ENCODE measurements at regions not wholly inside any gene's neighbourhood (a gene's known extent, or its start where the extent isn't known, plus 50 kb on each side); places are given as distances from the start of the nearest gene placed in this dataset.
"Not testable (repeated sequence)": the region's sequence is repeated elsewhere in the genome, so short reads cannot be mapped to it uniquely, and the experiment has no call there.

DNA sequence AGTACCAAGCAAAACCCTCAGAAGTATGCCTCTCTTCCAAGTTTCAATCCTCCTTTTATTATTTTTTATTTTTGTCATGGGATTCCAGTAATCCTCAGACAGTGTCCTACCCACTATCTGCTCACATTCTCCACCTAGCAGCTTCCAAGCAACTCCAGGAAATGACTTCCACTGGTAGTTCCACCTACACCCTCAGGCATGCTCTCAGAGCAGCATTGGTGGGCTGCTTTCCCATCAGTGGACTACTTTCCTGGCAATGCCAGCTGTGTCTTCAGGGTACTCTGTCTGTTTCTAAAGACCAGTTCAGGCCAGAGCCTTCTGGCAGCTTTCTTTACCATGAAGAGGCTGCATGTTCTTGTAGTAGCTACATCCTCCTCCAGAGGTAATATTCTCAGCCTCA, 244.0 kb downstream of the HGF start:
- no peak for DNase-seq

DNA sequence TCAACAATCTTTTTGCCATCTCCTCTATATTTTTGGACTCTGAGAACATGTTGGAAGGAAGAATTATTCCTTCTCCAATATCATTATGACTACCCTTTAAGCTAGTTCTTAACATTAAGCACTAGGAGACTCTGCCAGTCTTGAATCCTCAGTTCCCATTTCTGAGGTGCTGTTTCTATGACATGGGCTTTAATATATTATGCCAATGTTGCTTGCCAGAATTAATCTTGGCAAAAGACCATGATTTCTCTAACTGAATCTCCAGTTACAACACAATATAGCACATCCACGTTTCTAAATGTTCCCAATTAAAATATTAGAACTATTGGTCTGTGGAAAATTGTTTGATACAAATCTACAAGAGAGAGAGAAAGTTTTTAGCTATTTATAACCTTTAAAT, 250.0 kb downstream of the HGF start:
- no peak for DNase-seq

DNA sequence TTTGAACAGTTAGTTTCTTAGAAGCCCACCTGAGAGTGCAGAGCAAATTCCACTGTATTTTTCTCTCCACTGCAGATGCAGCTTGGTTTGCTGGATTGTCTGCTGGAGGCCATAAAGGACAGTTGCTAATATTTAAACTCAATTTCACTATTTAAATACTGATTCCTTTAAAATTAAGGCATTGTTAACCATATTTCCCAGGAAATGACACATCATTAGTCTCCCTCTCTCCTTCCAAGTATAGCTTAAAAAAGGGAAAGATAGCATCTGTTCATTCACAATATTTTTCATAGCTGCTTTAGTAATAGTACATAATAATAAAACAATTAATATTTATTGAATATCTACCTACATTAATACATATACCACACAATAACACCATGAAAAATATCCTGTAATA, 252.9 kb downstream of the HGF start:
- no peak for DNase-seq

DNA sequence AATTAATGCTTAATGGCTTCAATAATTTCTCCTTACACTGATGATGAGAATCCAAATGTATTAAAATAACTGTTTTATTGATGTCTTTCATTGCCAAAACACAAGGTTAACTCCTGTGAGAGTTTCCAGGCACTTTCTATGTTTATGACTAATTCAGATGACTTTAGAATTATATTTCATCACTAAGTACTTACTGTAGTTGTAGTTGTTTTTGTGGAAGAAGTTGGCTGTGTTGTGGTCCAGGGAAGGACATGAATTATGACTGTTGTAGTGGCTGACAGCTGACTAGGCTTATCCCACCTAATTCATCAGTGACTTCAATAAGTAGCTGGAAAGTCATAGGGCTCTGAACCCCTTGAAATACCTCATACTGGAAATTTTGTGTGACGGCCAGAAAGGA, 254.8 kb downstream of the HGF start:
- DNase-seq: no peak

DNA sequence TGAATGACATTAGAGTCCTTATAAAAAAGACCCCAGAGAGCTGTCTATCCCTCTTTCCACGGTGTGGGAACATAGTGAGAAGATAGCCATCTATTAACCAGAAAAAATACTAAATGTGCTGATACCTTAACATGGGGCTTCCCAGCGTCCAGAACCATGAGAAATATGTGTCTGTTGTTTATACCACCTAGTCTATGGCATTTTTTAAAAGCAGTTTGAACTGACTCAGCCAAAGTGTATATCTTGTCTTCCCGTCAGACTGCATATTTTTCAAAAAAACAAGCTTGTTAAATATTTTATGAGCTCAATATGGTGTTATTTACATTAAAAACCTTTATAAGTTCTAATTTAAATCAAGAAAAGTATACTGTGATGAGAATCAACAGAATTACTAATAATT, 255.3 kb downstream of the HGF start:
- DNase-seq: no peak

DNA sequence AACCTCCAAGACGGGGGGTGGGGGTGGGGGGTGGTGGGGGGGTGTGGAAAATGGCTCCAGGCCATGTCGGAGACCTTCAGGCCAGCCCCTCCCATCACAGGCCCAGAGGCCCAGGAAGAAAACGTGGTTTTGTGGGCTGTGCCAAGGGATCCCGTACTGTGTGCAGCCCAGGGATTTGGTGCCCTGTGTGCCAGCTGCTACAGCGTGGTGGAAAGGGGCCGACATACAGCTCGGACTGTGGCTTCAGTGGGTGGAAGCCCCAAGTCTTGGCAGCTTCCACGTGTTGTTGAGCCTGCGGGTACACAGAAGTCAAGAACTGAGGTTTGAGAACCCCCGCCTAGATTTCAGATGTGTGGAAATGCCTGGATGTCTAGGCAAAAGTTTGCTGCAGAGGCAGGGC, 259.7 kb downstream of the HGF start:
- no peak for DNase-seq

DNA sequence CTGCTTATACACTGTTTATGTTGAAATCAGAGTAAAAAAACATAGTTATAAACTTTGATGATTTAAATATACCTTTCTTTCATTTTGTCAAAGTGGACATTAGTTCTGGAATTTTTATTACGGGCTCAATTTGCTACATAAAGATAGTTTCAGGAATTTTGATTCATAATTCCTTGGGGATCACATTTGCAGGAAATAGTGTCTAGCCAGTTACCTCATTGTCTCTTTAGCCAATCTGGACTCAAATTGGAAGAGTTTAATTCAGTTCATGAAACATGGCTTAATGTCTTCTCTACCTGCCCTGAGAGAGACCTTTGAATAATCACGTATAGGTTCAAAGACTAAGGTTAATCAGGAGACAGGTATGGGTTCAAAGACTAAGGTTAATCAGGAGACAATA, 262.6 kb downstream of the HGF start:
- DNase-seq: no peak

DNA sequence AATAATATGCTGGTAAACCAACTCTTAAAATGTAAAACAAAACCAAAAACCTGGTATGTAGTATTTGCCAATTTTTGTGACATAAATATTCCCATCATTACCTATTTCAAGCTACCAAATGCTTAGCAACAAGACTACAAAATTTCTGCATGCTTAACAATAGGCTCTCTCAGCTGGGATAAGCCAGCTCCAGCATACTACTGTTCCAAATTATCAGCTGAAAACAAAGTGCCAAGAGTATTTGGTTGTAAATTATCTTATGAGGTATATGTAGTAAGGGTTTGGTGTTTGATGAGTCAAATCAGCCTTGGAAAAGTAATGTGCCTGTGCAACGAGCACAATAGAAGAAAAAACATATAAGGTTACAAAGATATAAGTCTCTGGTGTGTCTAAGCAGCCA, 263.2 kb downstream of the HGF start:
- DNase-seq: peak; percentile 92 to 95

DNA sequence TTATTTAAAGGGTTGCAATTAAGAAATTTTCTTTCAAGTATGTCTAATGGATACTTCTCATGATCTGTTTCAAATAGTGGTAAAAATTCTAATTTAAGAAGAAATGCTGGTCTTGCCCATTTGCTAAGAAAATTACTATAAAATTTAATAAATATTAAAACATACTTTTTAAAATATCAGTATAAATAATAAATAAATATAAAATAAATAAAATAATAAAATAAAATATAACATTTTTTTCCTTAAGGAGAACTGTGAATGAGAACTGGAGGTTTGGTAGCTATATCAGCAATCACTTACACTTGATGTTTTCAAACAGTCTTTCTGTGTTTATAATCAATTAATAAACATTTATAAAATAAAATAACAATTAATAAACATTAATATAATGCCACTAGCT, 266.1 kb downstream of the HGF start:
- no peak for DNase-seq

DNA sequence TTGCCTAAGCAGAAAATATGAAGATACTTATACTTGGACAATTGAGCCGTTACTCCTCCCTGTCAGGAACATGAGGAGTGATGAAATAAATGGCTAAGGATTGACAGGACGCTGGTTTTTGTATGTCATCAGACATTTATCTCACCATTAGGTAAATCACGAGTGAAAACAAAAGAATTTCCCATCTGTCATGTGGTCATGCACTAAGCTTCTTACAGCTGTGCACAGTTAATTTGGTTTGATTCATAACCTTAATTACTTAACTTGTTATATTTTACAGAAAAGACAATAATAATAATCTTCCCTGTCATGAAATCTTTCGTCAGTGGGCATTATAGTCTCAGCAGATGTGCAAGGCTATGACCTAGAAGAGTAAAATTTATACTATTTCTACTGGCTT, 266.5 kb downstream of the HGF start:
- no peak for DNase-seq

DNA sequence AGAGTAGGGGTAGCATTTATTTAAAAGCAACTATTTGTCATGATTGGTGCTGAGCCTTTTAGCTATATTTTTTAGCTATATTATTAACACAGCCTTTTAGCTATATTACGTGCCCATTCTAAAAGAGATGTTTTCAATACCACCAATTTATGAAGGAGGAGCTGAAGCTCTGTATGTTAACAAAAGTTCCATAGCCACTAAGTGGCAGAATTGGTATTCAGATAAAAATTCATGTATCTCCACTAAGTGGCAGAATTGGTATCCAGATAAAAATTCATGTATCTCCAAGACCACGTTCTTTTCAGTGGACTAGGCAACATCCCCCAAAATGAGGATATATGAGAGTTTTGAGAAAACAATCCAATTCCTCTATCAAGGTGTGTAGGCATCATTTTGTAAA, 268.6 kb downstream of the HGF start:
- DNase-seq: peak in 1 of 2 experiments; percentile 47

DNA sequence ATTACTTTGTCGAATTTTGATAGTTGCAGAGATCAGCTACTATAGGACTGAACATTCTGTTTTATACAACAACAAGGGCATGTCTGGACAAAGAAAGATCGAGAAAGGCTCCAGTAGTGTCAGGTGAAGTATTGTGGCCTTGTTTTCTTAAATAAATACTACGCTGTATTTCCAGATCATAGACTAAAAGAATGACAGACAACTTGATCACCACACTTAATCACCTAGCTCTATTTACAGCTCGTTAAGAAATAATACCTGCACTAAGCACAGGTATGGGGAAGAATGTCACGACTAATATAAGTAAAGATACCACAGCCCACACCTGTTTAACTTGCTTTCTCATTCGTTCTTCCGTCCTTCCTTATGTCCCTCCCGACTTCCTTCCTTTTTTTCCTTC, 269.2 kb downstream of the HGF start:
- peak; percentile 39 to 45 for DNase-seq

DNA sequence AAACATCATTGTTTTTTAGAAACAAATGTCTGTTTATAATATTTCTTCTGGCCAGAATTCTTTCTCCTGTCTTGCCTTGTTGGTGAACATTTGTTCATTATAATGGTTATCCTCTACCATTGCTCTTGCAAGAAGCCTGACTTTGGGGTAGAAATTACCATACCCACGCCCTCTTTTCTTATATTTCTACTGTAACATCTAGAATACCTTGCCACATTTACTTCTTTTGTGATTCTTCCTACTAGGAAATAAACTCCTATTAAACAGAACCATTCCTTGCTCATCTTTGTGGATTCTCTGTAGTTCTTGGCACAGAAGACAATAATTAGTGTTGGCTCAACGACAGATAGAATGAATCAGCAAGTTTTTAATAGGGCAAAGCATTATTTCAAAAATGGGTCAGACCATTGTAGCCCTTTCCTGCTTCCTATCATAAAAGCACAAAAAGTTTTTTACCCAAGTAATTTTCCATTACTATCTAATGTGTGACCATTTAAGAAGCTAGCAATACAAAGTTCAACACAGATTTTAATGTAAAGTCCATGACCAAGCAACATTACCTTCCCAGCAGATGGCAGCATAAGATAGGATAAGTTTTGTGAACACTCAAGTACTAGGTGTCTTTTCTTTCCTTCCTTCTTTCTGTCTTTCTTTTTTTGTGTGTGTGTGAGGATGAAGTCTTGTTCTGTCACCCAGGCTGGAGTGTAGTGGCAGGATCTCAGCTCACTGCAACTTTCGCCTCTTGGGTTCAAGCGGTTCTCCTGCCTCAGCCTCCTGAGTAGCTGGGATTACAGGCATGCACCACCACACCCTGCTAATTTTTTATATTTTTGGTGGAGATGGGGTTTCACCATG, 270.4 kb downstream of the HGF start:
- DNase-seq: peak; percentile 69 to 86

DNA sequence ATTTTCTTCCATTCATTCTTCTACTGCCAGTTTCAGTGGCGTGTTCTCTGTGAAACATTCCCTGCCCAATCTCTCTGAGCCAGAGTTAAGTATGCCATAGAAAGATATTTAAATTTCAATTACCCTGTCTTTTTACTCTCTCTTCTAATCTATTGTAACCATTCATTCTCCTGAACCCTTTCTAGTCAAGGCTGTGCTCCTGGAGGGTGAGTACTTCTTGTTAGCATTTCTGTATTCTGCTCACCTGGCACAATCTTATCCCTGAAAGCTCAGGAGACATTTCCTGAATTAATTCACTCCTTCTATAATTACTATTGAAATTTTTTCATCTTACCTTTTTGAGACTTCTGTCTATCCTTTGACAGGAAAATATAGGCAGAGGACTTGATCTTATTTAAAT, 271.7 kb downstream of the HGF start:
- DNase-seq: no peak

DNA sequence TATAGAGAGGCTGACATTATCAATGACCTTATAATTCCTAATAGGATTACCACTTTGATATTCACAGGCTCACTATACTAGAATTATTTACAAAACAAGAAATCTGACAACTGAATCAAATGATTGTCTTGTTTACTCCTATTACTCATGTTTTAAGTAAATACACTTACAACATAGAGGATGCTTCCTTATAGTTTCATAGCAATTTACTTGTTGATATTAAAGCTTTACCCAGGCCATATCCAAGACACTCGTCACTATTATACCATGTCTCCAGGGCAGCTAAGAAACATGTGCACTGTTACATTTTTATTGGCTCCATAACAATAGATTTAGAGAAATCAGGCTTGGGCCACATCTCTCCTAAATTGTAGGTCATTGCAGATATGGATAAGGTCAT, 276.9 kb downstream of the HGF start:
- no peak for DNase-seq

DNA sequence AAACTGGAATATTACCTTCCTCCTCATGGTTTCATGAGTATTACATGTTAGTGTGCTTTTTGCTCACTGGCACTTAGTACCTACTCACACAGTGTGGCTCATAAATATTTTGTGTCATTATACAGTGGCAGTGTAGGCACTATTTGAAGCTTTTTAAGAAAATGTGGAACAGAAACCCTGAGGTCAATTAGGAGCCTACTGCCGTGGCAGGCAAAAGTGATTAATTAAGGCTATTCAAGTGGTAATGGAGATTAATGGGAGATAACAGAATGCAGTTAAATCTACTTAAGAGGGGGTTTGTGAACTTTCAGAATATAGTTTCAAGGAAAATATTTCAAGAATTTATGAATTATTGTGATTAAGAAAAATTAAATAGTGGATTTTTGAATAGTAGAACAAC, 277.6 kb downstream of the HGF start:
- DNase-seq: no peak

DNA sequence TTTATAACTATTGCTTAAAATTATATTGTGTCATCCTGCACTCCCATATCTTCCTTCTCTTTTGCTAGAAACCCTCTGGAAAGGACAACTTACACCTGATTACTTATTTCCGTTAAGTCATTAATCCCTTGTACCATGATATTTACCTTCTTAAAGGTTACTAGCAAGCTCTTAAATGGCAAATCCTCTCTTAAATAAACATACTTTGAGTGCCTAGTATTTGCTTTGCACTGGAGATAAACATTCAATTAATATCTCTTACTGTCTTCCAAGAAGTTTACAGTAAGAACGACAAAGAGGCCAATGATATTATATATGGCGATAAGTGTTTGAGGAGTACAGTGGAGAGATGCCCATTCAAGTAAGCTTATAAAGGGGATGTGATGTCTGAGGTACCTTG, 278.3 kb downstream of the HGF start:
- no peak for DNase-seq

DNA sequence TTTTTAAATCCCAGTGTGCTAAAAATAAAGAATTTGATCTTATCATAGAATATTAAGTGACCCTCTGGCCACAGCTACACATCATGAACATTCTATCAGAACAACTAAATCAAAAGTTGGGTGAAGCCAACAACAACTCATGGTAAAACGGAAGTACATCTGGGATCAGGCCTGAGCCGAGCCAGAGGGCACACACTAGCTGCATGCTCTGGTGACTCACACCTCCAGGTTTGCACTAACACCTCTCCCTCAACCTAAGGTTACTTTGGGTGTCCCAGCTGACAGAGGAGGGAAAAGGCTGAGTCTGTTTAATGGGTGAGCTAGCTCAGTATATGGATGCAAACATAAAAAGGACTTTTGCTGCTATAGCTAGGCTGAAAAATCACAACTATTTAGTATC, 281.6 kb downstream of the HGF start:
- no peak for DNase-seq

DNA sequence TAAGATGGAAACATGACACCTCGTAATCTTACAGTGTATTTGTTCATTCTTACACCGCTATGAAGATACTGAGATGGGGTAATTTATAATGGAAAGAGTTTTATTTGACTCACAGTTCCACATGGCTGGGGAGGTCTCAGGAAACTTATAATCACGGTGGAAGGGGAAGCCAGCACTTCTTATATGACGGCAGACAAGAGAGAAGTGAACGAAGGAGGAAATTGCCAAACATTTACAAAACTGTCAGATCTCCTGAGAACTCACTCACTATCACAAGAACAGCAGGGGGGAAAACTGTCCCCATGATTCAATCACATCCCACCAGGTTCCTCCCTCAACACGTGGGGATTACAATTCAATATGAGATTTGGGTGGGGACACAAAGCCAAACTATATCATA, 282.3 kb downstream of the HGF start:
- DNase-seq: no peak

DNA sequence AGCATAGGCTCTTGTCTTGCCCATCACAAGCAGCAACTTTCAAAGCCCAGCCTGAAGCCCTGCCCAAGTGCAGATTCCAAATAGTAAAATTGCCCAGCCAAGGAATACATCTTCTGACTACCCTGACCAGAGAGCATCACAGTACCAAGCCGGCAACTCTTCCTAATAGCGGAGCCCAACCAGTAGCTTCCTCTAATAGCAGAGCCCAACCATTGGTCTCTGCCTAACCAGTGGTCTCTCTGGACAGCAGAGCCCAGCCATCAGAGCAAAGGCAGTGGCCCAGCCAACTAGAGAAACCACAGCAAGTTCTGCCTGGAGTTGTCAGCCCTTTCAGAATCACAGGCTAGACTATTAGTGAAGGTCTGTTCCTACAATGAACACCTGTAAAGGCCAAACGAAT, 285.6 kb downstream of the HGF start:
- peak in 1 of 2 experiments; percentile 31 for DNase-seq

DNA sequence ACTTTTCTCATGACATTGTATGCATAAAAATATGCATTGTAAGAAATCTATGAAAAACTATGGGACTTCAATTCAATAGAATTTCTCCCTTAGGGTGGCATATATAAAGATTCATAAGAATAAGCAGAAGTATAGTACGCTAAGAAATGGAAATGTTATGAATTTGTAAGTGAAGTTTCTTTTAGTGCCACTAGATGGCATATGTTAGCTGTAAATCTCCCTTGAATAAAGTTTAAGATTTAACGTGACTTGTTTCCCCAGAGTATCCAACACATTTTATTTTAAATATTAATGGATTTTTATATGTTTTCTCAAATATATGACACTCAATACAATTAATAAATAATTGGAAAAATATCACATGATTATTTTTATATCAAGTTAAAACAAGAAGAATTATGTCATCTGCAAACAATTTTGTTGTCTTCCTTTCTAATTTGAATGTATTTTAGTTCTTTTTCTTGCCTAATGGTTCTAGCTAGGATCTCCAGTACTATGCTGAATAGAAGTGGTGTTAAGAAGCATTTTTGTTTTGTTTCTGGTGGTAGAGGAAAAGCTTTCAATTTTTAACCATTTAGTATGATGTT, 287.2 kb downstream of the HGF start:
- peak in 1 of 2 experiments; percentile 41 for DNase-seq

DNA sequence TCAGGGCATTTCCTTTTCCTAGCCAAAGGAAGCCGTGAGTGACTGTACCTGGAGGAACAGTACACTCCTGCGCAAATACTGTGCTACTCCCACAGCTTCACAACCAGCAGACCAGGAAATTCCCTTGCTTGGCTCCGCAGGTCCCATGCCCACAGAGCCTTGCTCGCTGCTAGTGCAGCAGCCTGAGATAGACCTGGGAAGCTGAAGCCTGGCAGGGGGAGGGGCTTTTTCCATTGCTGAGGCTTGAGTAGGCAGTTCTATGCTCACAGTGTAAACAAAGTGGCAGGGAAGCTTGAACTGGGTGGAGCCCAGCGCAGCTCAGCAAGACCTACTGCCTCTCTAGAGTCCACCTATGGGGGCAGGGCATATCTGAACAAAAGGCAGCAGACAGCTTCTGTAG, 291.2 kb downstream of the HGF start:
- peak; percentile 81 to 86 for DNase-seq

DNA sequence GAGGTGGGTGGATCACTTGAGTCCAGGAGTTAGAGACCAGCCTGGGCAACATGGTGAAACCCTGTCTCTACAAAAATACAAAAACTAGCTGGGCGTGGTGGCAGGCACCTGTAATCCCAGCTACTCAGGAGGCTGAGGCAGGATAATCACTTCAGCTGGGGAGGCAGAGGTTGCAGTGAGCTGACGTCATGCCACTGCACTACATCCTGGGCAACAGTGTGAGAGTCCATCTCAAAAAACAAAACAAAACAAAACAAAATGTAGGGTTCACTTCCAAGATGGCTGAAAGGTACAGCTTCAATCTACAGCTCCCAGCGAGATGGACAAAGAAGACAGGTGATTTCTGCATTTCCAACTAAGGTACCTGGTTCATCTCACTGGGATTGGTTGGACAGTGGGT, 291.6 kb downstream of the HGF start:
- DNase-seq: not testable (repeated sequence)

DNA sequence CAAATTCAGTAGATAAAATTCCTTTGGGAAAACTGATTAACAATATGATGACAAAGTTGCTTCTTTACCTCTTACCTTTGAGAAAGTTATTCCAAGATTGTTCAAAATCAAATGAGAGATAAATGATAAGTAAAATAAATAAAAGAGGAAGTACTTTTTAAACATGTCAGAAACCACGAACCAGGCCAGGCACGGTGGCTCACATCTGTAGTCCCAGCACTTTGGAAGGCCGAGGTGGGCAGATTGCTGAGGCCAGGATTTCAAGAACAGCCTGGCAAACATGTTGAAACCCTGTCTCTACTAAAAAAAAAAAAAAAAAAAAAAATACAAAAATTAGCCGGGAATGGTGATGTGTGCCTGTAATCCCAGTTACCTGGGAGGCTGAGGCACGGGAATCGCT, 296.6 kb downstream of the HGF start:
- DNase-seq: no peak
